ENCODE measurements at regions not wholly inside any gene's neighbourhood (a gene's known extent, or its start where the extent isn't known, plus 50 kb on each side); places are given as distances from the start of the nearest gene placed in this dataset.
"Not testable (repeated sequence)": the region's sequence is repeated elsewhere in the genome, so short reads cannot be mapped to it uniquely, and the experiment has no call there.

- no peak overlapping the region for H3K4me3 ChIP-seq (ENCODE audit: low read length in 3 of 3)
- no peak overlapping the region for H3K27ac ChIP-seq (ENCODE audit: low read depth, low read length)
- no peaks in the 10 kb centered on the region for H3K27me3 ChIP-seq (ENCODE audit: control insufficient read depth in 3 of 3, insufficient read depth in 3 of 3, low read length in 3 of 3)
- no peak overlapping the region for H3K9ac ChIP-seq (ENCODE audit: low read depth in 1 of 3, low read length in 3 of 3)
- H3K36me3 ChIP-seq (ENCODE audit: control insufficient read depth in 3 of 3, insufficient read depth in 3 of 3, low read length in 3 of 3), result no peaks in the 10 kb centered on the region
- no peaks in the 10 kb centered on the region for H3K4me1 ChIP-seq (ENCODE audit: control insufficient read depth in 3 of 3, insufficient read depth in 3 of 3, low read length in 3 of 3)
- H3K9me3 ChIP-seq (ENCODE audit: control insufficient read depth in 3 of 3, low read length in 3 of 3), result no peaks in the 10 kb centered on the region
These were observed 179.4 kb upstream of the DCC start for GRCh38 chr18:52160636-52161035.

- no peaks in the 10 kb centered on the region for H3K4me1 ChIP-seq (ENCODE audit: control insufficient read depth in 3 of 3, insufficient read depth in 3 of 3, low read length in 3 of 3)
- no peaks in the 10 kb centered on the region for H3K36me3 ChIP-seq (ENCODE audit: control insufficient read depth in 3 of 3, insufficient read depth in 3 of 3, low read length in 3 of 3)
- H3K9me3 ChIP-seq (ENCODE audit: control insufficient read depth in 3 of 3, low read length in 3 of 3), result no peaks in the 10 kb centered on the region
- no peak overlapping the region for H3K9ac ChIP-seq (ENCODE audit: low read depth in 1 of 3, low read length in 3 of 3)
- no peak overlapping the region for H3K27ac ChIP-seq (ENCODE audit: low read depth, low read length)
- H3K27me3 ChIP-seq (ENCODE audit: control insufficient read depth in 3 of 3, insufficient read depth in 3 of 3, low read length in 3 of 3), result no peaks in the 10 kb centered on the region
- H3K4me3 ChIP-seq (ENCODE audit: low read length in 3 of 3), result no peak overlapping the region
These were observed 176.5 kb upstream of the DCC start for GRCh38 chr18:52163478-52163877.

GRCh38 chr18:52168131-52168530, 171.9 kb upstream of the DCC start:
- not testable (repeated sequence) for H3K4me3 ChIP-seq (ENCODE audit: low read length in 3 of 3); H3K9me3 ChIP-seq (ENCODE audit: control insufficient read depth in 3 of 3, low read length in 3 of 3); H3K36me3 ChIP-seq (ENCODE audit: control insufficient read depth in 3 of 3, insufficient read depth in 3 of 3, low read length in 3 of 3)

GRCh38 chr18:52174220-52174619, 165.8 kb upstream of the DCC start:
- Histone ChIP-seq H3K4me3 (ENCODE audit: low read length in 3 of 3) (no peak overlapping the region), H3K27me3 (ENCODE audit: control insufficient read depth in 3 of 3, insufficient read depth in 3 of 3, low read length in 3 of 3) (no peaks in the 10 kb centered on the region), H3K9me3 (ENCODE audit: control insufficient read depth in 3 of 3, low read length in 3 of 3) (no peaks in the 10 kb centered on the region), H3K27ac (ENCODE audit: low read depth, low read length) (no peak overlapping the region), H3K36me3 (ENCODE audit: control insufficient read depth in 3 of 3, insufficient read depth in 3 of 3, low read length in 3 of 3) (no peaks in the 10 kb centered on the region), H3K9ac (ENCODE audit: low read depth in 1 of 3, low read length in 3 of 3) (no peak overlapping the region), H3K4me1 (ENCODE audit: control insufficient read depth in 3 of 3, insufficient read depth in 3 of 3, low read length in 3 of 3) (no peaks in the 10 kb centered on the region)

More at GRCh38 chr18:52168131-52168530, 171.9 kb upstream of the DCC start:
- not testable (repeated sequence) for H3K27ac ChIP-seq (ENCODE audit: low read depth, low read length); H3K9ac ChIP-seq (ENCODE audit: low read depth in 1 of 3, low read length in 3 of 3); H3K4me1 ChIP-seq (ENCODE audit: control insufficient read depth in 3 of 3, insufficient read depth in 3 of 3, low read length in 3 of 3); H3K27me3 ChIP-seq (ENCODE audit: control insufficient read depth in 3 of 3, insufficient read depth in 3 of 3, low read length in 3 of 3)

GRCh38 chr18:52175406-52175805, 164.6 kb upstream of the DCC start:
- H3K36me3 ChIP-seq (ENCODE audit: control insufficient read depth in 3 of 3, insufficient read depth in 3 of 3, low read length in 3 of 3), result no peaks in the 10 kb centered on the region
- H3K27me3 ChIP-seq (ENCODE audit: control insufficient read depth in 3 of 3, insufficient read depth in 3 of 3, low read length in 3 of 3), result no peaks in the 10 kb centered on the region
- H3K4me3 ChIP-seq (ENCODE audit: low read length in 3 of 3), result no peak overlapping the region
- no peaks in the 10 kb centered on the region for H3K9me3 ChIP-seq (ENCODE audit: control insufficient read depth in 3 of 3, low read length in 3 of 3)
- H3K4me1 ChIP-seq (ENCODE audit: control insufficient read depth in 3 of 3, insufficient read depth in 3 of 3, low read length in 3 of 3), result no peaks in the 10 kb centered on the region
- no peak overlapping the region for H3K27ac ChIP-seq (ENCODE audit: low read depth, low read length)
- H3K9ac ChIP-seq (ENCODE audit: low read depth in 1 of 3, low read length in 3 of 3), result no peak overlapping the region

GRCh38 chr18:52183107-52183506, 156.9 kb upstream of the DCC start:
- H3K4me1 ChIP-seq (ENCODE audit: control insufficient read depth in 3 of 3, insufficient read depth in 3 of 3, low read length in 3 of 3), result no peaks in the 10 kb centered on the region
- H3K27ac ChIP-seq (ENCODE audit: low read depth, low read length), result no peak overlapping the region

GRCh38 chr18:52190195-52190594, 149.8 kb upstream of the DCC start:
- Histone ChIP-seq H3K36me3 (ENCODE audit: control insufficient read depth in 3 of 3, insufficient read depth in 3 of 3, low read length in 3 of 3) (no peaks in the 10 kb centered on the region), H3K4me1 (ENCODE audit: control insufficient read depth in 3 of 3, insufficient read depth in 3 of 3, low read length in 3 of 3) (no peaks in the 10 kb centered on the region), H3K27me3 (ENCODE audit: control insufficient read depth in 3 of 3, insufficient read depth in 3 of 3, low read length in 3 of 3) (no peaks in the 10 kb centered on the region), H3K4me3 (ENCODE audit: low read length in 3 of 3) (no peak overlapping the region), H3K9me3 (ENCODE audit: control insufficient read depth in 3 of 3, low read length in 3 of 3) (no peaks in the 10 kb centered on the region), H3K9ac (ENCODE audit: low read depth in 1 of 3, low read length in 3 of 3) (no peak overlapping the region), H3K27ac (ENCODE audit: low read depth, low read length) (no peak overlapping the region)

More at GRCh38 chr18:52183107-52183506, 156.9 kb upstream of the DCC start:
- Histone ChIP-seq H3K4me3 (ENCODE audit: low read length in 3 of 3) (no peak overlapping the region), H3K9ac (ENCODE audit: low read depth in 1 of 3, low read length in 3 of 3) (no peak overlapping the region), H3K36me3 (ENCODE audit: control insufficient read depth in 3 of 3, insufficient read depth in 3 of 3, low read length in 3 of 3) (no peaks in the 10 kb centered on the region), H3K27me3 (ENCODE audit: control insufficient read depth in 3 of 3, insufficient read depth in 3 of 3, low read length in 3 of 3) (no peaks in the 10 kb centered on the region), H3K9me3 (ENCODE audit: control insufficient read depth in 3 of 3, low read length in 3 of 3) (no peaks in the 10 kb centered on the region)

- Histone ChIP-seq H3K9me3 (ENCODE audit: control insufficient read depth in 3 of 3, low read length in 3 of 3) (no peaks in the 10 kb centered on the region), H3K27me3 (ENCODE audit: control insufficient read depth in 3 of 3, insufficient read depth in 3 of 3, low read length in 3 of 3) (no peaks in the 10 kb centered on the region), H3K4me1 (ENCODE audit: control insufficient read depth in 3 of 3, insufficient read depth in 3 of 3, low read length in 3 of 3) (no peaks in the 10 kb centered on the region), H3K27ac (ENCODE audit: low read depth, low read length) (no peak overlapping the region), H3K36me3 (ENCODE audit: control insufficient read depth in 3 of 3, insufficient read depth in 3 of 3, low read length in 3 of 3) (no peaks in the 10 kb centered on the region), H3K9ac (ENCODE audit: low read depth in 1 of 3, low read length in 3 of 3) (no peak overlapping the region), H3K4me3 (ENCODE audit: low read length in 3 of 3) (no peak overlapping the region)
These were observed 149.4 kb upstream of the DCC start for GRCh38 chr18:52190631-52191030.

- Histone ChIP-seq H3K4me3 (ENCODE audit: low read length in 3 of 3) (no peak overlapping the region), H3K9ac (ENCODE audit: low read depth in 1 of 3, low read length in 3 of 3) (no peak overlapping the region), H3K36me3 (ENCODE audit: control insufficient read depth in 3 of 3, insufficient read depth in 3 of 3, low read length in 3 of 3) (no peaks in the 10 kb centered on the region), H3K4me1 (ENCODE audit: control insufficient read depth in 3 of 3, insufficient read depth in 3 of 3, low read length in 3 of 3) (no peaks in the 10 kb centered on the region), H3K27ac (ENCODE audit: low read depth, low read length) (no peak overlapping the region), H3K9me3 (ENCODE audit: control insufficient read depth in 3 of 3, low read length in 3 of 3) (no peaks in the 10 kb centered on the region), H3K27me3 (ENCODE audit: control insufficient read depth in 3 of 3, insufficient read depth in 3 of 3, low read length in 3 of 3) (no peaks in the 10 kb centered on the region)
These were observed 139.6 kb upstream of the DCC start for GRCh38 chr18:52200406-52200805.

GRCh38 chr18:52200921-52201663, 138.9 kb upstream of the DCC start:
- Histone ChIP-seq H3K9me3 (ENCODE audit: control insufficient read depth in 3 of 3, low read length in 3 of 3) (no peaks in the 10 kb centered on the region), H3K4me1 (ENCODE audit: control insufficient read depth in 3 of 3, insufficient read depth in 3 of 3, low read length in 3 of 3) (no peaks in the 10 kb centered on the region), H3K27ac (ENCODE audit: low read depth, low read length) (no peak overlapping the region), H3K4me3 (ENCODE audit: low read length in 3 of 3) (no peak overlapping the region), H3K9ac (ENCODE audit: low read depth in 1 of 3, low read length in 3 of 3) (no peak overlapping the region), H3K36me3 (ENCODE audit: control insufficient read depth in 3 of 3, insufficient read depth in 3 of 3, low read length in 3 of 3) (no peaks in the 10 kb centered on the region), H3K27me3 (ENCODE audit: control insufficient read depth in 3 of 3, insufficient read depth in 3 of 3, low read length in 3 of 3) (no peaks in the 10 kb centered on the region)
